GM23338 (cell line): ENCODE measurements at regions not wholly inside any gene's neighbourhood (a gene's known extent, or its start where the extent isn't known, plus 50 kb on each side); places are given as distances from the start of the nearest gene placed in this dataset.

Experiments
- ATAC-seq: fragments of 200-7000 bp; cut with Tn5 transposase; 3 replicates; pipeline ENCODE4 v1.9.1; 2020
- DNase-seq: peaks from one replicate; pipeline ENCODE4 v3.0.0-alpha.2; 2015; ENCODE audit warnings: low spot score
- H2AFZ ChIP-seq: fragments of 200-600 bp; sonication (generic); 2 replicates; pipeline ENCODE4 v1.8.0; 2016; ENCODE audit warnings: antibody characterized with exemption, mild to moderate bottlenecking, moderate library complexity
- H3F3A ChIP-seq: fragments of 200-600 bp; sonication (generic); replicated peaks from 2 replicates; pipeline ENCODE4 v1.8.0; 2017; ENCODE audit warnings: antibody characterized with exemption, mixed run types, low read depth
- H3K27ac ChIP-seq: fragments of 200-600 bp; sonication (generic); 2 replicates; pipeline ENCODE4 v1.6.1; 2016; ENCODE audit warnings: low read depth
- H3K27me3 ChIP-seq: fragments of 200-600 bp; sonication (generic); 2 replicates; pipeline ENCODE4 v1.8.0; 2016; ENCODE audit warnings: mild to moderate bottlenecking, mixed run types, moderate library complexity; ENCODE audit not compliant: insufficient read depth
- H3K36me3 ChIP-seq: fragments of 200-600 bp; sonication (generic); 2 replicates; pipeline ENCODE4 v1.8.0; 2016; ENCODE audit warnings: mild to moderate bottlenecking; ENCODE audit not compliant: insufficient read depth
- H3K4me1 ChIP-seq: fragments of 200-600 bp; sonication (generic); 2 replicates; pipeline ENCODE4 v1.8.0; 2016; ENCODE audit warnings: mild to moderate bottlenecking, moderate library complexity; ENCODE audit not compliant: insufficient read depth
- H3K4me2 ChIP-seq: fragments of 200-600 bp; sonication (generic); 2 replicates; pipeline ENCODE4 v1.7.1; 2017; ENCODE audit warnings: mixed run types
- H3K4me3 ChIP-seq: fragments of 200-600 bp; sonication (generic); 2 replicates; pipeline ENCODE4 v1.6.1; 2016; ENCODE audit warnings: mixed run types
- H3K79me2 ChIP-seq: fragments of 200-600 bp; sonication (generic); replicated peaks from 2 replicates; pipeline ENCODE4 v1.8.0; 2017; ENCODE audit warnings: mild to moderate bottlenecking; ENCODE audit not compliant: insufficient read depth
- H3K9me2 ChIP-seq: fragments of 200-600 bp; sonication (generic); 2 replicates; pipeline ENCODE4 v1.8.0; 2017; ENCODE audit not compliant: insufficient read depth
- H4K20me1 ChIP-seq: fragments of 200-600 bp; sonication (generic); replicated peaks from 2 replicates; pipeline ENCODE4 v1.8.0; 2017; ENCODE audit warnings: mild to moderate bottlenecking; ENCODE audit not compliant: insufficient read depth
- H3K27ac Mint-ChIP-seq: 2 replicates; pipeline ENCODE4 v1.8.0; 2020; ENCODE audit warnings: inconsistent platforms, mild to moderate bottlenecking, moderate library complexity, mixed read lengths
- H3K27me3 Mint-ChIP-seq: 3 replicates; pipeline ENCODE4 v1.8.0; 2022; ENCODE audit warnings: low read depth, mild to moderate bottlenecking, moderate library complexity, mixed read lengths, inconsistent platforms; ENCODE audit not compliant: insufficient read depth, poor library complexity
- H3K36me3 Mint-ChIP-seq: 3 replicates; pipeline ENCODE4 v1.8.0; 2021; ENCODE audit warnings: low read depth, mild to moderate bottlenecking, inconsistent platforms, moderate library complexity, mixed read lengths
- H3K4me1 Mint-ChIP-seq: 3 replicates; pipeline ENCODE4 v1.8.0; 2020; ENCODE audit warnings: mild to moderate bottlenecking, inconsistent platforms, mixed read lengths
- H3K4me3 Mint-ChIP-seq: 3 replicates; pipeline ENCODE4 v1.8.0; 2021; ENCODE audit warnings: moderate library complexity, mild to moderate bottlenecking, inconsistent platforms, mixed read lengths
- H3K9me3 Mint-ChIP-seq: 3 replicates; pipeline ENCODE4 v1.8.0; 2020; ENCODE audit warnings: moderate library complexity, mild to moderate bottlenecking, inconsistent platforms, mixed read lengths
- CREB1 ChIP-seq: fragments of 250-450 bp; sonication (Bioruptor Pico); IDR thresholded peaks from 2 replicates; pipeline ENCODE4 v1.5.0; 2020; ENCODE audit warnings: low read depth, mild to moderate bottlenecking, moderate library complexity
- EZH2 ChIP-seq: fragments of 200-600 bp; sonication (generic); IDR thresholded peaks from one replicate; pipeline ENCODE4 v1.8.0; 2017; ENCODE audit warnings: antibody characterized with exemption, mild to moderate bottlenecking, low read depth; ENCODE audit not compliant: unreplicated experiment
- EZH2phosphoT487 ChIP-seq: fragments of 200-600 bp; sonication (generic); IDR thresholded peaks from one replicate; pipeline ENCODE4 v1.8.1; 2018; ENCODE audit warnings: antibody characterized with exemption; ENCODE audit not compliant: unreplicated experiment
- JUNB ChIP-seq: IDR thresholded peaks from one replicate; pipeline ENCODE4 v1.6.1; 2016; ENCODE audit warnings: antibody characterized with exemption; ENCODE audit not compliant: unreplicated experiment
- NANOG ChIP-seq: IDR thresholded peaks from 2 replicates; pipeline ENCODE4 v1.6.1; 2016; ENCODE audit warnings: antibody characterized with exemption, borderline replicate concordance
- POLR2AphosphoS5 ChIP-seq: IDR thresholded peaks from 2 replicates; pipeline ENCODE4 v1.6.1; 2016; ENCODE audit warnings: antibody characterized with exemption, low read depth
- STAT1 ChIP-seq: IDR thresholded peaks from one replicate; pipeline ENCODE4 v1.6.1; 2016; ENCODE audit warnings: antibody characterized with exemption; ENCODE audit not compliant: unreplicated experiment
- ZNF114 ChIP-seq: fragments of 250-450 bp; sonication (Bioruptor Pico); IDR thresholded peaks from 2 replicates; pipeline ENCODE4 v1.5.0; 2020; ENCODE audit warnings: mild to moderate bottlenecking, moderate library complexity
- ZNF331 ChIP-seq: fragments of 250-450 bp; sonication (Bioruptor Pico); IDR thresholded peaks from 2 replicates; pipeline ENCODE4 v1.5.0; 2020; ENCODE audit warnings: low read depth, mild to moderate bottlenecking, moderate library complexity
- TF ChIP-seq, protein P1 (sequence below): IDR thresholded peaks from one replicate; pipeline ENCODE4 v1.6.1; 2018; ENCODE audit warnings: antibody characterized with exemption; ENCODE audit not compliant: unreplicated experiment
- TF ChIP-seq, protein P2 (sequence below), 2 experiments: fragments of 200-600 bp in 1 of 2; sonication (generic) in 1 of 2; conservative IDR thresholded peaks; 2 replicates each; pipeline versions ENCODE4 v1.5.1 to v1.6.1; 2016 to 2017; ENCODE audit warnings: antibody characterized with exemption in 2 of 2, low read depth in 2 of 2, mild to moderate bottlenecking in 2 of 2, moderate library complexity in 1 of 2
- TF ChIP-seq, protein P3 (sequence below): fragments of 250-450 bp; sonication (Bioruptor Pico); IDR thresholded peaks from 2 replicates; pipeline ENCODE4 v1.5.0; 2020; ENCODE audit warnings: mild to moderate bottlenecking, moderate library complexity
- TF ChIP-seq, protein P4 (sequence below): IDR thresholded peaks from 2 replicates; pipeline ENCODE4 v1.6.1; 2016; ENCODE audit warnings: antibody characterized with exemption

DNA sequence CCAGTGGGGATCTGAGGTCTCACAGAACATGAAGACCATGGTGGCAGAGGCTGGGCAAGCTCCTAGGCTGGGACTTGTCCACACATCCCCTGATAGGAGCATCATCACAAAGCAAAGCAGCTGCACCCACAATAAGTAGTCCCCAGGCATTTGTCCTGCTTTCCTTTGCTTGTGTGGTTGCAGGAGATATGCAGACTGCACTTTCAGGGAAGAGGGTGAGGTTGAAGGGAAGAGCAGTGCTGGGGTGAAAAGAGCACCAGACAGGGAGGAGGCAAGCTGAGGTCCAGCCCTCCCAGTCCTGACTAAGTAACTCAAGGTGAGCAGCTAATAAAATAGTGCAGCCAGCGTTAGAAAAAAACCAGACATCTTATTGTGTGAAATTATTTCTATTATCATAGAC, 383.6 kb downstream of the UQCRFS1 start:
- H3K36me3 Mint-ChIP-seq, result no peaks in the 10 kb centered on the region
- H3K9me3 Mint-ChIP-seq, result no peaks in the 10 kb centered on the region
- no peak overlapping the region for H3K27ac ChIP-seq
- no peaks in the 10 kb centered on the region for H3K79me2 ChIP-seq
- H3K4me3 ChIP-seq, result no peak overlapping the region
- H3K27me3 Mint-ChIP-seq, result peaks cover 2% of the 10 kb centered on the region
- peaks cover 20% of the 10 kb centered on the region for H3K9me2 ChIP-seq
- no peaks in the 10 kb centered on the region for H3K27me3 ChIP-seq
- no peak for ATAC-seq
- no peak for TF ChIP-seq ZNF331
- TF ChIP-seq, protein P1, sequence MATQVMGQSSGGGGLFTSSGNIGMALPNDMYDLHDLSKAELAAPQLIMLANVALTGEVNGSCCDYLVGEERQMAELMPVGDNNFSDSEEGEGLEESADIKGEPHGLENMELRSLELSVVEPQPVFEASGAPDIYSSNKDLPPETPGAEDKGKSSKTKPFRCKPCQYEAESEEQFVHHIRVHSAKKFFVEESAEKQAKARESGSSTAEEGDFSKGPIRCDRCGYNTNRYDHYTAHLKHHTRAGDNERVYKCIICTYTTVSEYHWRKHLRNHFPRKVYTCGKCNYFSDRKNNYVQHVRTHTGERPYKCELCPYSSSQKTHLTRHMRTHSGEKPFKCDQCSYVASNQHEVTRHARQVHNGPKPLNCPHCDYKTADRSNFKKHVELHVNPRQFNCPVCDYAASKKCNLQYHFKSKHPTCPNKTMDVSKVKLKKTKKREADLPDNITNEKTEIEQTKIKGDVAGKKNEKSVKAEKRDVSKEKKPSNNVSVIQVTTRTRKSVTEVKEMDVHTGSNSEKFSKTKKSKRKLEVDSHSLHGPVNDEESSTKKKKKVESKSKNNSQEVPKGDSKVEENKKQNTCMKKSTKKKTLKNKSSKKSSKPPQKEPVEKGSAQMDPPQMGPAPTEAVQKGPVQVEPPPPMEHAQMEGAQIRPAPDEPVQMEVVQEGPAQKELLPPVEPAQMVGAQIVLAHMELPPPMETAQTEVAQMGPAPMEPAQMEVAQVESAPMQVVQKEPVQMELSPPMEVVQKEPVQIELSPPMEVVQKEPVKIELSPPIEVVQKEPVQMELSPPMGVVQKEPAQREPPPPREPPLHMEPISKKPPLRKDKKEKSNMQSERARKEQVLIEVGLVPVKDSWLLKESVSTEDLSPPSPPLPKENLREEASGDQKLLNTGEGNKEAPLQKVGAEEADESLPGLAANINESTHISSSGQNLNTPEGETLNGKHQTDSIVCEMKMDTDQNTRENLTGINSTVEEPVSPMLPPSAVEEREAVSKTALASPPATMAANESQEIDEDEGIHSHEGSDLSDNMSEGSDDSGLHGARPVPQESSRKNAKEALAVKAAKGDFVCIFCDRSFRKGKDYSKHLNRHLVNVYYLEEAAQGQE, result no peak
- TF ChIP-seq, protein P2, sequence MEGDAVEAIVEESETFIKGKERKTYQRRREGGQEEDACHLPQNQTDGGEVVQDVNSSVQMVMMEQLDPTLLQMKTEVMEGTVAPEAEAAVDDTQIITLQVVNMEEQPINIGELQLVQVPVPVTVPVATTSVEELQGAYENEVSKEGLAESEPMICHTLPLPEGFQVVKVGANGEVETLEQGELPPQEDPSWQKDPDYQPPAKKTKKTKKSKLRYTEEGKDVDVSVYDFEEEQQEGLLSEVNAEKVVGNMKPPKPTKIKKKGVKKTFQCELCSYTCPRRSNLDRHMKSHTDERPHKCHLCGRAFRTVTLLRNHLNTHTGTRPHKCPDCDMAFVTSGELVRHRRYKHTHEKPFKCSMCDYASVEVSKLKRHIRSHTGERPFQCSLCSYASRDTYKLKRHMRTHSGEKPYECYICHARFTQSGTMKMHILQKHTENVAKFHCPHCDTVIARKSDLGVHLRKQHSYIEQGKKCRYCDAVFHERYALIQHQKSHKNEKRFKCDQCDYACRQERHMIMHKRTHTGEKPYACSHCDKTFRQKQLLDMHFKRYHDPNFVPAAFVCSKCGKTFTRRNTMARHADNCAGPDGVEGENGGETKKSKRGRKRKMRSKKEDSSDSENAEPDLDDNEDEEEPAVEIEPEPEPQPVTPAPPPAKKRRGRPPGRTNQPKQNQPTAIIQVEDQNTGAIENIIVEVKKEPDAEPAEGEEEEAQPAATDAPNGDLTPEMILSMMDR (conservative IDR thresholded peaks at IDR 0.05; ENCODE audit: low read depth in 2 of 2), result no peak
- TF ChIP-seq NANOG, result no peak
- TF ChIP-seq STAT1, result no peak
- no peak for TF ChIP-seq ZNF114 (CRISPR knock-in tag)
- no peak for TF ChIP-seq EZH2phosphoT487
- no peak for TF ChIP-seq POLR2AphosphoS5
- TF ChIP-seq, protein P3, sequence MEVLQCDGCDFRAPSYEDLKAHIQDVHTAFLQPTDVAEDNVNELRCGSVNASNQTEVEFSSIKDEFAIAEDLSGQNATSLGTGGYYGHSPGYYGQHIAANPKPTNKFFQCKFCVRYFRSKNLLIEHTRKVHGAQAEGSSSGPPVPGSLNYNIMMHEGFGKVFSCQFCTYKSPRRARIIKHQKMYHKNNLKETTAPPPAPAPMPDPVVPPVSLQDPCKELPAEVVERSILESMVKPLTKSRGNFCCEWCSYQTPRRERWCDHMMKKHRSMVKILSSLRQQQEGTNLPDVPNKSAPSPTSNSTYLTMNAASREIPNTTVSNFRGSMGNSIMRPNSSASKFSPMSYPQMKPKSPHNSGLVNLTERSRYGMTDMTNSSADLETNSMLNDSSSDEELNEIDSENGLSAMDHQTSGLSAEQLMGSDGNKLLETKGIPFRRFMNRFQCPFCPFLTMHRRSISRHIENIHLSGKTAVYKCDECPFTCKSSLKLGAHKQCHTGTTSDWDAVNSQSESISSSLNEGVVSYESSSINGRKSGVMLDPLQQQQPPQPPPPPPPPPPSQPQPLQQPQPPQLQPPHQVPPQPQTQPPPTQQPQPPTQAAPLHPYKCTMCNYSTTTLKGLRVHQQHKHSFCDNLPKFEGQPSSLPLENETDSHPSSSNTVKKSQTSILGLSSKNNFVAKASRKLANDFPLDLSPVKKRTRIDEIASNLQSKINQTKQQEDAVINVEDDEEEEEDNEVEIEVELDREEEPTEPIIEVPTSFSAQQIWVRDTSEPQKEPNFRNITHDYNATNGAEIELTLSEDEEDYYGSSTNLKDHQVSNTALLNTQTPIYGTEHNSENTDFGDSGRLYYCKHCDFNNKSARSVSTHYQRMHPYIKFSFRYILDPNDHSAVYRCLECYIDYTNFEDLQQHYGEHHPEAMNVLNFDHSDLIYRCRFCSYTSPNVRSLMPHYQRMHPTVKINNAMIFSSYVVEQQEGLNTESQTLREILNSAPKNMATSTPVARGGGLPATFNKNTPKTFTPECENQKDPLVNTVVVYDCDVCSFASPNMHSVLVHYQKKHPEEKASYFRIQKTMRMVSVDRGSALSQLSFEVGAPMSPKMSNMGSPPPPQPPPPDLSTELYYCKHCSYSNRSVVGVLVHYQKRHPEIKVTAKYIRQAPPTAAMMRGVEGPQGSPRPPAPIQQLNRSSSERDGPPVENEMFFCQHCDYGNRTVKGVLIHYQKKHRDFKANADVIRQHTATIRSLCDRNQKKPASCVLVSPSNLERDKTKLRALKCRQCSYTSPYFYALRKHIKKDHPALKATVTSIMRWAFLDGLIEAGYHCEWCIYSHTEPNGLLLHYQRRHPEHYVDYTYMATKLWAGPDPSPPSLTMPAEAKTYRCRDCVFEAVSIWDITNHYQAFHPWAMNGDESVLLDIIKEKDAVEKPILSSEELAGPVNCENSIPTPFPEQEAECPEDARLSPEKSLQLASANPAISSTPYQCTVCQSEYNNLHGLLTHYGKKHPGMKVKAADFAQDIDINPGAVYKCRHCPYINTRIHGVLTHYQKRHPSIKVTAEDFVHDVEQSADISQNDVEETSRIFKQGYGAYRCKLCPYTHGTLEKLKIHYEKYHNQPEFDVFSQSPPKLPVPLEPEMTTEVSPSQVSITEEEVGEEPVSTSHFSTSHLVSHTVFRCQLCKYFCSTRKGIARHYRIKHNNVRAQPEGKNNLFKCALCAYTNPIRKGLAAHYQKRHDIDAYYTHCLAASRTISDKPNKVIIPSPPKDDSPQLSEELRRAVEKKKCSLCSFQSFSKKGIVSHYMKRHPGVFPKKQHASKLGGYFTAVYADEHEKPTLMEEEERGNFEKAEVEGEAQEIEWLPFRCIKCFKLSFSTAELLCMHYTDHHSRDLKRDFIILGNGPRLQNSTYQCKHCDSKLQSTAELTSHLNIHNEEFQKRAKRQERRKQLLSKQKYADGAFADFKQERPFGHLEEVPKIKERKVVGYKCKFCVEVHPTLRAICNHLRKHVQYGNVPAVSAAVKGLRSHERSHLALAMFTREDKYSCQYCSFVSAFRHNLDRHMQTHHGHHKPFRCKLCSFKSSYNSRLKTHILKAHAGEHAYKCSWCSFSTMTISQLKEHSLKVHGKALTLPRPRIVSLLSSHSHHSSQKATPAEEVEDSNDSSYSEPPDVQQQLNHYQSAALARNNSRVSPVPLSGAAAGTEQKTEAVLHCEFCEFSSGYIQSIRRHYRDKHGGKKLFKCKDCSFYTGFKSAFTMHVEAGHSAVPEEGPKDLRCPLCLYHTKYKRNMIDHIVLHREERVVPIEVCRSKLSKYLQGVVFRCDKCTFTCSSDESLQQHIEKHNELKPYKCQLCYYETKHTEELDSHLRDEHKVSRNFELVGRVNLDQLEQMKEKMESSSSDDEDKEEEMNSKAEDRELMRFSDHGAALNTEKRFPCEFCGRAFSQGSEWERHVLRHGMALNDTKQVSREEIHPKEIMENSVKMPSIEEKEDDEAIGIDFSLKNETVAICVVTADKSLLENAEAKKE (CRISPR knock-in tag), result no peak
- TF ChIP-seq, protein P4, sequence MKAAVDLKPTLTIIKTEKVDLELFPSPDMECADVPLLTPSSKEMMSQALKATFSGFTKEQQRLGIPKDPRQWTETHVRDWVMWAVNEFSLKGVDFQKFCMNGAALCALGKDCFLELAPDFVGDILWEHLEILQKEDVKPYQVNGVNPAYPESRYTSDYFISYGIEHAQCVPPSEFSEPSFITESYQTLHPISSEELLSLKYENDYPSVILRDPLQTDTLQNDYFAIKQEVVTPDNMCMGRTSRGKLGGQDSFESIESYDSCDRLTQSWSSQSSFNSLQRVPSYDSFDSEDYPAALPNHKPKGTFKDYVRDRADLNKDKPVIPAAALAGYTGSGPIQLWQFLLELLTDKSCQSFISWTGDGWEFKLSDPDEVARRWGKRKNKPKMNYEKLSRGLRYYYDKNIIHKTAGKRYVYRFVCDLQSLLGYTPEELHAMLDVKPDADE, result no peak
- no peak for TF ChIP-seq CREB1 (CRISPR knock-in tag)
- no peak for TF ChIP-seq JUNB
- TF ChIP-seq EZH2, result no peak
- no peak overlapping the region for H2AFZ ChIP-seq
- no peak overlapping the region for H3K27ac Mint-ChIP-seq
- H3K4me2 ChIP-seq, result no peak overlapping the region
- H3K4me3 Mint-ChIP-seq, result no peak overlapping the region
- no peaks in the 10 kb centered on the region for H3F3A ChIP-seq
- DNase-seq, result no peak
- peaks cover 10% of the 10 kb centered on the region; the same call in 1 of the 2 replicates for H3K4me1 ChIP-seq
- H4K20me1 ChIP-seq, result no peaks in the 10 kb centered on the region
- H3K36me3 ChIP-seq, result no peaks in the 10 kb centered on the region
- H3K4me1 Mint-ChIP-seq, result peaks cover 13% of the 10 kb centered on the region
